ENCODE measurements at regions not wholly inside any gene's neighbourhood (a gene's known extent, or its start where the extent isn't known, plus 50 kb on each side); places are given as distances from the start of the nearest gene placed in this dataset.

DNA sequence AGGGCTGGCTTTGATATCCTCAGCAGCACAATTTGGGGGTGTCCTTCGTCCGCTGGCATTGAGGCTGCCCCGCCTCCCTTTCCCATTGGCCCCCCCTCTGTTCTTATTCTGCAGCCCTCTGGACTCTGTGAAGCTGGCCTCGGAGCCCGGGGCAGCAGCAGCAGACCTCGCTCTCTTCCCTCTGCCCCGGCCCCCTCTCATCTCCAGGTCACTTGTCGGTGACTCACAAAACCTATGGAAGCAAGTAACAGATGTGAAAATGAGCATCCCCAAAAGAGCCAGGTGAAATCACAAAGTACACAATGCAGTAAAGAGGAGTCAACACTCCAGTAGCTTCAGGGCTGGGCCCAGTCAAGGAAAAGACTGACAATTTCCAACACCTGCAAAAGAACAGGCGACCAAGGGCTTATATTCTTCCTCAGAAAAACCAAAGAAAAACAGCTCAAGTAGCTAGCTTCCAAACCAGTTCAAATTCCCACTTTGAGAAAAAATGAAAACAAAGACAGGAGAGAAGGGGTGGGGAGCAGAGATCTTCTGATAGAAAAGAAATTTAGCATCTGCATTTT lies 97.5 kb downstream of the ZNF608 start:
- H4K20me1 ChIP-seq (ENCODE audit: control insufficient read depth, extremely low read depth, insufficient read depth, low read length): no peaks in the 10 kb centered on the region
- peak overlapping the region; percentile 36 for H3K27ac ChIP-seq (ENCODE audit: insufficient read depth, low read length)
- H3K4me2 ChIP-seq (ENCODE audit: extremely low read depth, insufficient read depth, low read length): peak overlapping the region; percentile 42
- no peak for DNase-seq (ENCODE audit: low read depth in 2 of 2)
- H3K36me3 ChIP-seq (ENCODE audit: control insufficient read depth, insufficient read depth, low read length): no peaks in the 10 kb centered on the region
- peak overlapping the region in 1 of 4 experiments; percentile 3 for H3K4me3 ChIP-seq (replicated peaks in 1 of 4; ENCODE audit: control extremely low read depth in 1 of 4, insufficient read depth in 1 of 4, low read depth in 3 of 4, low read length in 4 of 4)
- peaks cover 14% of the 10 kb centered on the region for H3K4me1 ChIP-seq (ENCODE audit: control insufficient read depth, extremely low read depth, insufficient read depth, low read length)
- peaks cover 5% of the 10 kb centered on the region for H3K79me2 ChIP-seq (ENCODE audit: control insufficient read depth, insufficient read depth, low read length)
- no peak overlapping the region for H2AFZ ChIP-seq (ENCODE audit: low read length)
- H3K27me3 ChIP-seq (ENCODE audit: control insufficient read depth, insufficient read depth, low read length): no peaks in the 10 kb centered on the region
- H3K9ac ChIP-seq (ENCODE audit: insufficient read depth, low read length): no peak overlapping the region
- no peaks in the 10 kb centered on the region for H3K9me3 ChIP-seq (ENCODE audit: control insufficient read depth, insufficient read depth, low read depth, low read length)
- TF ChIP-seq CTCF (conservative IDR thresholded peaks at IDR 0.05 in 1 of 2, IDR thresholded peaks at IDR 0.05 in 1 of 2; ENCODE audit: low read depth in 1 of 2, low read length in 2 of 2): no peak
- no peak for TF ChIP-seq EZH2 (IDR thresholded peaks at IDR 0.05; ENCODE audit: low read length, missing control alignments)

- no peak overlapping the region for H3K27ac ChIP-seq (ENCODE audit: insufficient read depth, low read length)
- H3K9ac ChIP-seq (ENCODE audit: insufficient read depth, low read length): no peak overlapping the region
- H3K9me3 ChIP-seq (ENCODE audit: control insufficient read depth, insufficient read depth, low read depth, low read length): no peaks in the 10 kb centered on the region
- no peak overlapping the region for H3K4me3 ChIP-seq (replicated peaks in 1 of 4; ENCODE audit: control extremely low read depth in 1 of 4, insufficient read depth in 1 of 4, low read depth in 3 of 4, low read length in 4 of 4)
- H3K4me2 ChIP-seq (ENCODE audit: extremely low read depth, insufficient read depth, low read length): no peak overlapping the region
- H2AFZ ChIP-seq (ENCODE audit: low read length): no peak overlapping the region
- no peaks in the 10 kb centered on the region for H3K27me3 ChIP-seq (ENCODE audit: control insufficient read depth, insufficient read depth, low read length)
- no peaks in the 10 kb centered on the region for H4K20me1 ChIP-seq (ENCODE audit: control insufficient read depth, extremely low read depth, insufficient read depth, low read length)
- H3K36me3 ChIP-seq (ENCODE audit: control insufficient read depth, insufficient read depth, low read length): no peaks in the 10 kb centered on the region
- H3K4me1 ChIP-seq (ENCODE audit: control insufficient read depth, extremely low read depth, insufficient read depth, low read length): peaks cover 14% of the 10 kb centered on the region
- no peak for DNase-seq (ENCODE audit: low read depth in 2 of 2)
- H3K79me2 ChIP-seq (ENCODE audit: control insufficient read depth, insufficient read depth, low read length): no peaks in the 10 kb centered on the region
- TF ChIP-seq EZH2 (IDR thresholded peaks at IDR 0.05; ENCODE audit: low read length, missing control alignments): no peak
- TF ChIP-seq CTCF (conservative IDR thresholded peaks at IDR 0.05 in 1 of 2, IDR thresholded peaks at IDR 0.05 in 1 of 2; ENCODE audit: low read depth in 1 of 2, low read length in 2 of 2): no peak
Measured at GRCh38 chr5:124647352-124647751, 99.1 kb downstream of the ZNF608 start.

GRCh38 chr5:124645396-124645795 lies 101.0 kb downstream of the ZNF608 start:
- Histone ChIP-seq H2AFZ (ENCODE audit: low read length) (no peak overlapping the region), H3K36me3 (ENCODE audit: control insufficient read depth, insufficient read depth, low read length) (no peaks in the 10 kb centered on the region), H4K20me1 (ENCODE audit: control insufficient read depth, extremely low read depth, insufficient read depth, low read length) (no peaks in the 10 kb centered on the region), H3K9ac (ENCODE audit: insufficient read depth, low read length) (no peak overlapping the region), H3K79me2 (ENCODE audit: control insufficient read depth, insufficient read depth, low read length) (no peaks in the 10 kb centered on the region), H3K4me3 (replicated peaks in 1 of 4; ENCODE audit: control extremely low read depth in 1 of 4, insufficient read depth in 1 of 4, low read depth in 3 of 4, low read length in 4 of 4) (no peak overlapping the region), H3K27me3 (ENCODE audit: control insufficient read depth, insufficient read depth, low read length) (no peaks in the 10 kb centered on the region), H3K4me1 (ENCODE audit: control insufficient read depth, extremely low read depth, insufficient read depth, low read length) (peaks cover 8% of the 10 kb centered on the region), H3K4me2 (ENCODE audit: extremely low read depth, insufficient read depth, low read length) (no peak overlapping the region), H3K27ac (ENCODE audit: insufficient read depth, low read length) (no peak overlapping the region), H3K9me3 (ENCODE audit: control insufficient read depth, insufficient read depth, low read depth, low read length) (no peaks in the 10 kb centered on the region)
- DNase-seq (ENCODE audit: low read depth in 2 of 2): no peak
- TF ChIP-seq EZH2 (IDR thresholded peaks at IDR 0.05; ENCODE audit: low read length, missing control alignments): no peak
- TF ChIP-seq CTCF (conservative IDR thresholded peaks at IDR 0.05 in 1 of 2, IDR thresholded peaks at IDR 0.05 in 1 of 2; ENCODE audit: low read depth in 1 of 2, low read length in 2 of 2): no peak

Data from fibroblast of lung (primary cell).